ENCODE measurements at regions not wholly inside any gene's neighbourhood (a gene's known extent, or its start where the extent isn't known, plus 50 kb on each side); places are given as distances from the start of the nearest gene placed in this dataset.

DNA sequence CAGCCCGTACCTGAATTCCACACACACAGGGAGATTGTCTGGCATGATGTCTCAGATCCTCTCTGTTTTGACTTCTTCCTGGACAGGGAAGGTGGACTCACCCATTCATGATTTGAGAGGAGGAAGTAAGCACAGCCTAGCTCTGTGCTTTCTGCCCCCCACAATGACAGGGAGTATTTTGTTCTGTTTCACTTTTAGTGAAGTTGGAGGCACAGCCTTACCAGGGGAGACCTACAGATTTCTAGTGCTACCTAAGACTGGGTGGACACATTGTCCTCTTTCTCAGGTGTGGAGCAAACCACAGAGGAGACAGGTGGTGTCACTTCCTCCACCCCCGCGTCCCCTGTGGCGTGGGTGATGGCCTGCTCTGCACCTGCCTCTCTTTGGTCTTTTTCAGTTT is 408.6 kb upstream of the PFKP start:
- TF ChIP-seq EZH2 (IDR thresholded peaks at IDR 0.05; ENCODE audit: borderline replicate concordance, low read depth, low read length, severe bottlenecking): no peak
- TF ChIP-seq, protein P1, sequence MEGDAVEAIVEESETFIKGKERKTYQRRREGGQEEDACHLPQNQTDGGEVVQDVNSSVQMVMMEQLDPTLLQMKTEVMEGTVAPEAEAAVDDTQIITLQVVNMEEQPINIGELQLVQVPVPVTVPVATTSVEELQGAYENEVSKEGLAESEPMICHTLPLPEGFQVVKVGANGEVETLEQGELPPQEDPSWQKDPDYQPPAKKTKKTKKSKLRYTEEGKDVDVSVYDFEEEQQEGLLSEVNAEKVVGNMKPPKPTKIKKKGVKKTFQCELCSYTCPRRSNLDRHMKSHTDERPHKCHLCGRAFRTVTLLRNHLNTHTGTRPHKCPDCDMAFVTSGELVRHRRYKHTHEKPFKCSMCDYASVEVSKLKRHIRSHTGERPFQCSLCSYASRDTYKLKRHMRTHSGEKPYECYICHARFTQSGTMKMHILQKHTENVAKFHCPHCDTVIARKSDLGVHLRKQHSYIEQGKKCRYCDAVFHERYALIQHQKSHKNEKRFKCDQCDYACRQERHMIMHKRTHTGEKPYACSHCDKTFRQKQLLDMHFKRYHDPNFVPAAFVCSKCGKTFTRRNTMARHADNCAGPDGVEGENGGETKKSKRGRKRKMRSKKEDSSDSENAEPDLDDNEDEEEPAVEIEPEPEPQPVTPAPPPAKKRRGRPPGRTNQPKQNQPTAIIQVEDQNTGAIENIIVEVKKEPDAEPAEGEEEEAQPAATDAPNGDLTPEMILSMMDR (IDR thresholded peaks at IDR 0.05; ENCODE audit: borderline replicate concordance, extremely low read depth, low read length, poor library complexity, severe bottlenecking): no peak

All from DND-41 (cell line).